BLaER1 (cell line): ENCODE measurements at regions not wholly inside any gene's neighbourhood (a gene's known extent, or its start where the extent isn't known, plus 50 kb on each side); places are given as distances from the start of the nearest gene placed in this dataset.

Experiments
- H3K27ac ChIP-seq: shearing (Covaris generic); formaldehyde crosslinking; 2 replicates; pipeline ENCODE4 v1.8.1; 2022
- H3K27me3 ChIP-seq: shearing (Covaris generic); formaldehyde crosslinking; 2 replicates; pipeline ENCODE4 v1.8.1; 2022
- H3K36me3 ChIP-seq: shearing (Covaris generic); formaldehyde crosslinking; 2 replicates; pipeline ENCODE4 v1.8.1; 2022
- H3K4me1 ChIP-seq: shearing (Covaris generic); formaldehyde crosslinking; 2 replicates; pipeline ENCODE4 v1.8.1; 2022
- H3K4me2 ChIP-seq: shearing (Covaris generic); formaldehyde crosslinking; 2 replicates; pipeline ENCODE4 v1.8.1; 2022
- H3K4me3 ChIP-seq: shearing (Covaris generic); formaldehyde crosslinking; 2 replicates; pipeline ENCODE4 v1.8.1; 2022
- H3K9ac ChIP-seq: shearing (Covaris generic); formaldehyde crosslinking; 2 replicates; pipeline ENCODE4 v1.8.1; 2022
- H3K9me3 ChIP-seq: shearing (Covaris generic); formaldehyde crosslinking; 2 replicates; pipeline ENCODE4 v1.8.1; 2022
- H4K20me1 ChIP-seq: shearing (Covaris generic); formaldehyde crosslinking; 2 replicates; pipeline ENCODE4 v1.8.1; 2022
- Cebpa-rat ChIP-seq: shearing (Covaris generic); IDR thresholded peaks from 2 replicates; pipeline ENCODE4 v1.8.1; 2022

DNA sequence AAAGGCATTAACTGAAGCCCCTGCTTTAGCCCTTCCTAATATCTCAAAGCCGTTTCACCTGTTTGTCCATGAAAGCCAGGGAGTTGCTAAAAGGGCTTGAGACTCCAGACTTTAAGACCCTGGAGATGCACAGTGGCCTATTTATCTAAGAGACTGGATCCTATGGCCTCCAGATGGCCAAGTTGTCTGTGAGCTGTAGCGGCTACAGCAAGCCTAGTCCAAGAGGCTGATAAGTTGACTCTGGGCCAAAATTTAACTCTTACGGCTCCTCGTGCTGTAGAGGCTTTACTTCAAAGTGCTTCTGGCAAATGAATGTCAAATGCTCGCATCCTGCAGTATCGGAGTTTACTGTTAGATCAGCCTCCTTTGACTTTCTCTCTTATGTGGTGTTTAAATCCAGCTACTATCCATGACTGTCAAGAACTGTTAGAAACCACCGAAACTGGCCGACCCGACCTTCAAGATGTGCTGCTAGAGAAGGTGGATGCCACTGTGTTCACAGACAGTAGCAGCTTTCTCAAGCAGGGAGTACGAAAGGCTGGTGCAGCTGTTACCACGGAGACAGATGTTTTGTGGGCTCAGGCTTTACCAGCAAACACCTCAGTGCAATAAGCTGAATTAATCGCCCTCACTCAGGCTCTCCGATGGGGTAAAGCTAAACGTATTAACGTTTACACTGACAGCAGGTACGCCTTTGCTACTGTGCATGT is 336.7 kb upstream of the CNTNAP5 start:
- H3K27ac ChIP-seq, result no peak overlapping the region
- no peaks in the 10 kb centered on the region for H4K20me1 ChIP-seq
- no peaks in the 10 kb centered on the region for H3K4me1 ChIP-seq
- H3K4me3 ChIP-seq, result no peak overlapping the region
- no peaks in the 10 kb centered on the region for H3K36me3 ChIP-seq
- H3K4me2 ChIP-seq, result no peak overlapping the region
- no peak overlapping the region for H3K9ac ChIP-seq
- no peak for TF ChIP-seq Cebpa-rat
- 0 out of 2 replicates have a peak, but pooled peaks cover 13% of the 10 kb centered on the region for H3K9me3 ChIP-seq
- no peaks in the 10 kb centered on the region for H3K27me3 ChIP-seq

DNA sequence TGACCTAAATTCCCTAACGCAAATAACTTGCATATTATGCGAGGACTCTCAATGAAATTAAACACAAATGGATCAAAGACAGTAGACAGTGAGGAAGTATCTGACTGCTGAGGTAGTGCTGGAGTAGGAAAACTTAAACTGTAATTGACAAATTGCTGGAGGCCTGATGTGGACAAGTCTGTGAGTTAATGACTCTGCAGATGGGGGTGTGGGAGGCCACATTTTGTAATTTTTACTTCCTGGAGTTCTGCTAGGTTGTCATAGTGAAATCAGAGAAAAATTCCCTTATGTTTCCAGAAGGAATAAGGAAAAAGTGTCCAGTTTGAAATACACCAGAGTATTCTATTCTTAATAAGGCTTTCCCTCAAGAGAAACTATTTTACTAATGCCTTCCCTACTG is 333.0 kb upstream of the CNTNAP5 start:
- Histone ChIP-seq H3K9me3 (0 out of 2 replicates have a peak, but pooled peaks cover 5% of the 10 kb centered on the region), H3K27me3 (no peaks in the 10 kb centered on the region), H4K20me1 (no peaks in the 10 kb centered on the region), H3K4me2 (no peak overlapping the region), H3K27ac (no peak overlapping the region), H3K4me3 (no peak overlapping the region), H3K36me3 (no peaks in the 10 kb centered on the region), H3K4me1 (peaks cover 4% of the 10 kb centered on the region; the same call in 1 of the 2 replicates), H3K9ac (no peak overlapping the region)
- no peak for TF ChIP-seq Cebpa-rat

DNA sequence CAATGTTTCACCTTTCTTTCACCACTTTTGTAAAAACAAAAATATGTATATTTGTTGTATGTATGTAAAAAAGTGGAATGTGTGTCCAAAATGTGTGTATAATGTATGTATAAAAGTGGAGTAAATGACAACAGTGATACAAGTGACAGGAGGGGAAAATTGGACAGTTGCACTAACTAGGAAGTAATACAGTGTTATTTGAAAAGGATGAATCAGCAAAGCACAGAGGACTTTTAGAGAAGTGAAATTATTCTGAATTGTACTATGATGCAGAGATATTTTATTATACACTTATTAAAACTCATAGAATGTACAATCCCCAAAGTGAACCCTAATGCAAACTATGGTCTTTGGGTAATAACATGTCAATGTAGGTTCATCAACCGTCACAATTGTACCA is 331.3 kb upstream of the CNTNAP5 start:
- Histone ChIP-seq H3K36me3 (no peaks in the 10 kb centered on the region), H3K27ac (no peak overlapping the region), H3K27me3 (no peaks in the 10 kb centered on the region), H3K9me3 (no peaks in the 10 kb centered on the region), H4K20me1 (no peaks in the 10 kb centered on the region), H3K4me2 (no peak overlapping the region), H3K4me3 (no peak overlapping the region), H3K9ac (no peak overlapping the region), H3K4me1 (peaks cover 5% of the 10 kb centered on the region; the same call in 1 of the 2 replicates)
- TF ChIP-seq Cebpa-rat, result no peak

DNA sequence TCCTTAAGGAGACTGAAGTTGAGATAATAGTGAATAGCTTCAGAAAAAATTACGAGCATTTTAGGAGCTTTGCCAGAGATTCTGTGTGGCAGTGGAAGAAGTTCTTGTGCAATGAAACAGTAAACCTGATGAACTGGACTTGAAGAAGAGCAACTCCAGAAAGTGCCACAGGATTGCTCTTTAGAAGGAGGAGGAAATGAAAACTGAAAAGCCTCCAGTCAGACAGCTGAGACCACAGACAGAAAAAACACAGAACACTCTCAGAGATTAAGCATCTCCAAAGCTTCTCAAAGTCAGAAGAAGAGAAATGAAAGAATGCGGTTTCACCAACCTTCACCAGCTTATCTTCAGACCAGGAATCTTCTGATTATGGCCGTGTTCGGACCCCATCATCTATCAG is 329.7 kb upstream of the CNTNAP5 start:
- no peak for TF ChIP-seq Cebpa-rat
- Histone ChIP-seq H3K36me3 (no peaks in the 10 kb centered on the region), H3K4me2 (no peak overlapping the region), H4K20me1 (no peaks in the 10 kb centered on the region), H3K9ac (no peak overlapping the region), H3K9me3 (no peaks in the 10 kb centered on the region), H3K27ac (no peak overlapping the region), H3K4me3 (no peak overlapping the region), H3K27me3 (no peaks in the 10 kb centered on the region), H3K4me1 (peaks cover 5% of the 10 kb centered on the region; the same call in 1 of the 2 replicates)

DNA sequence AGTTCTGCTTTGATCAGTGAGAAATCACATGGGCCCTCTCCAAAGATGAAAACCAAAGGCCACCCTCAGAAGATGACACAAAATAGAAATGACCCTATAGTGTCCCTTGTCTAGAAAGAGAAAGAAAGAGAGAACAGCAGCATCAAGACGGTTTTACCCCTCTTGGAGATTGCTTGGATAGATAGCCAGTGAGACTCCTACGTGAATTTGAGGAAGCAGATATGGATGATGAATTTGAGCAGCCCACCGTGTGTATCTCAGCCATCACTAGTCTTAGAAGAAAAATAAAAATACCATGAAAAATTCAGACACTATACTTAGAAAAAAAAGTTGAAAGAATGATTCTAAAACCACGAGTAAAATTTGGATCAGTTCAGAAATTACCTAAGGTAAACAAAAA is 329.1 kb upstream of the CNTNAP5 start:
- H3K4me2 ChIP-seq, result no peak overlapping the region
- H3K9me3 ChIP-seq, result no peaks in the 10 kb centered on the region
- H3K4me1 ChIP-seq, result peaks cover 5% of the 10 kb centered on the region; the same call in 1 of the 2 replicates
- no peak overlapping the region for H3K9ac ChIP-seq
- no peak overlapping the region for H3K27ac ChIP-seq
- TF ChIP-seq Cebpa-rat, result no peak
- H3K4me3 ChIP-seq, result no peak overlapping the region
- H4K20me1 ChIP-seq, result no peaks in the 10 kb centered on the region
- no peaks in the 10 kb centered on the region for H3K36me3 ChIP-seq
- no peaks in the 10 kb centered on the region for H3K27me3 ChIP-seq

DNA sequence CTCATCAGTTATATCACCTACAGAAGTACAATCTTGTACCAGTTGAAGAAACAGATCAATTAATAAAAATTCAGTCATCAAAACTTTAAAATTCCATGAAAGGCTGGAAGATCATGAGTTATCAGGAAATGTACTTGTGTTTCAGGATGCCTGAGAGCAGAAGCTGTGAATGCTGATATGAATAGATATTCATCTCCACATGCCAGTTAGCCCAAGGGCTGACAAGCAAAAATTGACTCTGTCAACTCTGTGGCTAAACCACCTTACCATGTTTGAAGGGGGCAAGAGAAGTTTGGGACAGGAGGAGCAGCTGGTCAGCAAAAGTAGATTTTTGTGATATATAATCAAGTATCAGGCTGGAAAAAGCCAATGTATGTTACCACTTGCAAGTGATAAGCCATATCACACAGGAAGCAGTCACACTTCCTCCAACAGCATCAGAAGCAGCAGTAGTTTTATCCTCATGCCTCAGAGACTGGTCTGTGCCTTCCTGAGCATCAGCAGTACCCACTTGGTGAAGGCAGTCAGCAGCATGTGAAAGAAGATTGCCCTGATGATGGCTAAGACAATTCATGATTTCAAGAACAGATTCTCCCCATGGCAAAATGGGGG is 328.2 kb upstream of the CNTNAP5 start:
- Histone ChIP-seq H3K4me1 (peaks cover 5% of the 10 kb centered on the region; the same call in 1 of the 2 replicates), H3K4me3 (no peak overlapping the region), H3K9me3 (no peaks in the 10 kb centered on the region), H3K36me3 (no peaks in the 10 kb centered on the region), H4K20me1 (no peaks in the 10 kb centered on the region), H3K4me2 (no peak overlapping the region), H3K27me3 (no peaks in the 10 kb centered on the region), H3K9ac (no peak overlapping the region), H3K27ac (no peak overlapping the region)
- TF ChIP-seq Cebpa-rat, result no peak

DNA sequence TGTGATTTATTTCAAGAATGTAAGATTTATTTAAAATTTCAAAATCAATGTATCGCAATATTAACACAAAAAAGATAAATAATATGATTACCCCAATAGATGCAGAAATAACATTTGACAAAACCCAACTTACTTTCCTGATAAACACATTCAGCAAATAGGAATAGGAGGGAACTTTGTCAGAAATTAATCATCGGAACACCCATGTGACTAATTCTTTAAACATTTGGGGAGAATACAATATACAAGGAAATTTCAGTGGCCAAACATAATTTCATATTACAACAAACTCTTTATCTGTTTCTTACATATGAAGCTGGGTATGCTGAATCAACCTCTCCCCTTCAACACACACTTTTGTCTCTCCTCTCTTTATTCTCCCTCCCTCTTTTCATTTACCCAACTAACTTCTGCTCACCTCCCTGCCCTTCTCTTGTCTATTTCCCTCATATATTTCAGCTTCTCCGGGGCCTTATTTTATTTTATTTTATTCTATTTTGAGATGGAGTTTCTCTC is 309.6 kb upstream of the CNTNAP5 start:
- Histone ChIP-seq H3K27me3 (no peaks in the 10 kb centered on the region), H3K9ac (no peak overlapping the region), H3K27ac (no peak overlapping the region), H3K4me3 (no peak overlapping the region), H3K9me3 (no peaks in the 10 kb centered on the region), H3K36me3 (no peaks in the 10 kb centered on the region), H4K20me1 (no peaks in the 10 kb centered on the region), H3K4me2 (no peak overlapping the region), H3K4me1 (no peaks in the 10 kb centered on the region)
- TF ChIP-seq Cebpa-rat, result no peak

DNA sequence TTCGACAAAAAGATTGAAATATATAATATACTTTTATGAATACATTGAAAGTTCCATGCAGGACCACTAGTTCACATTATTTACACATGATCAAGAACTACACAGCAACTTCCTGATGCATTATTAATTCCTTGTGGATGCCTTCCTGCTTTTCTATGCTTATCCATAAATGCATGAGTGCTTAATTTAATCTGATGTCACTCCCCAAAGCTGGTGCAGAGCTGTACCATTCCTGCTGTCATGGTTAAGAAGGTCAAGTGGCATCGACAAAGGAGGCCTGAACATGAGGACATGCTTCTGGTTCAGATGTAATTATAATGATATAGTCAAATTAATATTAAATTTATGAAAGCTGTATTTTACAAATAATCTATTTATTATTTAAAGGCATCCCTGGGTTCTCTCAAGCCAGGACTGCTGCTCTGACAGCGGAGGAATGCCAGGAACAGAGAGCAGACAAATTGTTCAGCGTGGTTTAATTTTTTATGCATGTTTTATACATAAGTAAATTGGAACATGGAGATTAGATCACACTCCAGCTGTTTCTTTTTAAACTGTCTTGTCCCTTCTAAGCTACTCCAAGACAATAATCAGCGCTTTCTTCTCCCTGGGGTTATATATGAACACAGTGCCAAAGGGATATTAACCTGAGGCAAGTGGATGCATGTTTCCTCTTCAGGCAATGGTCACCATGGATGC is 307.3 kb upstream of the CNTNAP5 start:
- Histone ChIP-seq H3K9ac (no peak overlapping the region), H4K20me1 (no peaks in the 10 kb centered on the region), H3K4me1 (no peaks in the 10 kb centered on the region), H3K27me3 (no peaks in the 10 kb centered on the region), H3K27ac (no peak overlapping the region), H3K9me3 (no peaks in the 10 kb centered on the region), H3K4me2 (no peak overlapping the region), H3K36me3 (no peaks in the 10 kb centered on the region), H3K4me3 (no peak overlapping the region)
- no peak for TF ChIP-seq Cebpa-rat

DNA sequence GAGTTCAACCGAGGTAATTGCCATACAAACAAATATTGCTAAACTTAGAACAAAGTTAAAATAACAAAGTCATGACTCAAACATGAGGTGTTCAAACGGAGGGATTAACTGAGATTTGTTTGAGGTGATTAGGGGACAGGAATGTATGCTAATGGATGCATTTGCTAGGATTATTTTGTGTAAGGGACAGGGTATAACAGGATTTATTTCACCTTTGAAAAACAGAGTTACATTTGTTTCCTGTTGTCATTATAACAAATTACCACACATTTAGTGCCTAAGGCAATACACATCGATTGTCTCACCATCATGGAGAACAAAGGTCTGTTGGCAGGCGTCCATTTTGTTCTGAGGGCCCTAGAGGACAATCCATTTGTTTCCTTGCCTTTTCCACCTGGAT is 304.3 kb upstream of the CNTNAP5 start:
- no peak overlapping the region for H3K4me3 ChIP-seq
- no peaks in the 10 kb centered on the region for H4K20me1 ChIP-seq
- no peak overlapping the region for H3K27ac ChIP-seq
- no peak overlapping the region for H3K9ac ChIP-seq
- no peaks in the 10 kb centered on the region for H3K9me3 ChIP-seq
- no peaks in the 10 kb centered on the region for H3K4me1 ChIP-seq
- H3K36me3 ChIP-seq, result no peaks in the 10 kb centered on the region
- H3K27me3 ChIP-seq, result no peaks in the 10 kb centered on the region
- H3K4me2 ChIP-seq, result no peak overlapping the region
- TF ChIP-seq Cebpa-rat, result no peak

DNA sequence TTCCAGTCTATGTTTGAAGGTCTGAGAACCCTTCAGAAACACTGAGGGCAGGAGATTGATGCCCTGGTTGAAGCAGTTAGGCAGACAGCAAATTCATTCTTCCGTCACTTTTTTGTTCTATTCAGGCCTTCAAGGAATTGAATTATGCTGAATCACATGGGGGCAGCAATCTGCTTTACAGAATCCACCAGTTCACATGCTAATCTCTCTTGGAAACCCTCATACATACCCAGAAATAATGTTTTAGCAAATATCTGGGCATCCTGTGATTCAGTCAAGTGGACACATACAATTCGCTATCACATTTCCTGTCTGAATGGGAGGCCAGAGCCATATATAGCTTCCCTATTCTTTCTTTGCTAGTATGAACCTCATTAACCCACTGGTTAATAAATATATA is 301.4 kb upstream of the CNTNAP5 start:
- no peak overlapping the region for H3K9ac ChIP-seq
- no peaks in the 10 kb centered on the region for H3K9me3 ChIP-seq
- no peaks in the 10 kb centered on the region for H3K36me3 ChIP-seq
- no peaks in the 10 kb centered on the region for H3K27me3 ChIP-seq
- H3K4me2 ChIP-seq, result no peak overlapping the region
- H3K27ac ChIP-seq, result no peak overlapping the region
- H3K4me3 ChIP-seq, result no peak overlapping the region
- no peaks in the 10 kb centered on the region for H3K4me1 ChIP-seq
- no peak for TF ChIP-seq Cebpa-rat
- no peaks in the 10 kb centered on the region for H4K20me1 ChIP-seq
